HFFc6 (cell line): ENCODE measurements at regions not wholly inside any gene's neighbourhood (a gene's known extent, or its start where the extent isn't known, plus 50 kb on each side); places are given as distances from the start of the nearest gene placed in this dataset.
A peak's percentile ranks its signal among the peaks of the same experiment; 100 is the strongest.
"Not testable (repeated sequence)": the region's sequence is repeated elsewhere in the genome, so short reads cannot be mapped to it uniquely, and the experiment has no call there.

Source experiments
- DNase-seq: peaks from one replicate; pipeline ENCODE4 v3.0.0-alpha.2; 2018
- H3K27ac Mint-ChIP-seq: 2 replicates; pipeline ENCODE4 v1.8.0; 2020; ENCODE audit warnings: mild to moderate bottlenecking, mixed read lengths
- H3K27me3 Mint-ChIP-seq: 2 replicates; pipeline ENCODE4 v1.8.0; 2021; ENCODE audit warnings: mild to moderate bottlenecking, moderate library complexity, mixed read lengths; ENCODE audit not compliant: insufficient read depth
- H3K36me3 Mint-ChIP-seq: 2 replicates; pipeline ENCODE4 v1.8.0; 2021; ENCODE audit warnings: low read depth, mixed read lengths
- H3K4me1 Mint-ChIP-seq: 2 replicates; pipeline ENCODE4 v1.8.0; 2020; ENCODE audit warnings: low read depth, mixed read lengths
- H3K4me3 Mint-ChIP-seq: 2 replicates; pipeline ENCODE4 v1.8.0; 2020; ENCODE audit warnings: mild to moderate bottlenecking, moderate library complexity, mixed read lengths
- H3K9me3 Mint-ChIP-seq: 2 replicates; pipeline ENCODE4 v1.8.0; 2020; ENCODE audit warnings: mild to moderate bottlenecking, mixed read lengths
- CTCF ChIP-seq: fragments of 200-600 bp; sonication (generic); IDR thresholded peaks from 2 replicates; pipeline ENCODE4 v1.5.0; 2021; ENCODE audit warnings: antibody characterized with exemption, mild to moderate bottlenecking

- Mint-ChIP-seq H3K9me3 (no peaks in the 10 kb centered on the region), H3K27ac (no peak overlapping the region), H3K4me3 (no peak overlapping the region), H3K36me3 (no peaks in the 10 kb centered on the region), H3K27me3 (peaks cover 13% of the 10 kb centered on the region), H3K4me1 (no peaks in the 10 kb centered on the region)
- TF ChIP-seq CTCF, result no peak
- DNase-seq, result no peak
These were observed 85.9 kb downstream of the BUD13 start for GRCh38 chr11:116686866-116687265.

DNA sequence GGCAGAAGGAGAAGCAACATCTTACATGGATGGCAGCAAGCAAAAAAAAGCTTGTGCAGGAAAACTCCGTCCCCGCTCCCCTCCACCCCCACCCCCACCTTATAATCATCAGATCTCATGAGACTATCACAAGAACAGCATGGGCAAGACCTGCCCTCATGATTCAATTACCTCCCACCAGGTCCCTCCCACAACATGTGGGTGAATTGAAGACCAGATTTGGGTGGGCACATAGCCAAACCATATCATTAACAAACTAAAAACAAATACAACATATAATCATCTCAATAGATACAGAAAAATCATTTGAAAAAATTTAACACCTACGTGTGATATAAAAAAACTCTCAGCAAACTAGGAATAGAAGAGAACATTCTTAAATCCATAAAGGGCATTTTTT is 88.8 kb downstream of the BUD13 start:
- Mint-ChIP-seq H3K27me3 (peaks cover 13% of the 10 kb centered on the region), H3K27ac (no peak overlapping the region), H3K4me3 (no peak overlapping the region)

GRCh38 chr11:116680349-116681125 is 92.2 kb downstream of the BUD13 start:
- H3K27ac Mint-ChIP-seq, result no peak overlapping the region
- no peaks in the 10 kb centered on the region for H3K9me3 Mint-ChIP-seq
- DNase-seq, result no peak
- H3K27me3 Mint-ChIP-seq, result no peaks in the 10 kb centered on the region; the same call in 1 of the 2 replicates
- H3K4me1 Mint-ChIP-seq, result no peaks in the 10 kb centered on the region
- no peaks in the 10 kb centered on the region for H3K36me3 Mint-ChIP-seq
- no peak overlapping the region for H3K4me3 Mint-ChIP-seq
- TF ChIP-seq CTCF, result peak; percentile 48

More for the DNA sequence above, 88.8 kb downstream of the BUD13 start:
- no peak for DNase-seq
- H3K9me3 Mint-ChIP-seq, result no peaks in the 10 kb centered on the region
- H3K36me3 Mint-ChIP-seq, result no peaks in the 10 kb centered on the region
- TF ChIP-seq CTCF, result no peak
- H3K4me1 Mint-ChIP-seq, result no peaks in the 10 kb centered on the region

GRCh38 chr11:116678887-116679286 is 93.9 kb downstream of the BUD13 start:
- H3K27ac Mint-ChIP-seq, result no peak overlapping the region
- H3K4me1 Mint-ChIP-seq, result no peaks in the 10 kb centered on the region
- no peaks in the 10 kb centered on the region for H3K36me3 Mint-ChIP-seq
- no peaks in the 10 kb centered on the region for H3K9me3 Mint-ChIP-seq
- no peak for TF ChIP-seq CTCF
- DNase-seq, result no peak
- H3K27me3 Mint-ChIP-seq, result no peaks in the 10 kb centered on the region
- H3K4me3 Mint-ChIP-seq, result no peak overlapping the region

DNA sequence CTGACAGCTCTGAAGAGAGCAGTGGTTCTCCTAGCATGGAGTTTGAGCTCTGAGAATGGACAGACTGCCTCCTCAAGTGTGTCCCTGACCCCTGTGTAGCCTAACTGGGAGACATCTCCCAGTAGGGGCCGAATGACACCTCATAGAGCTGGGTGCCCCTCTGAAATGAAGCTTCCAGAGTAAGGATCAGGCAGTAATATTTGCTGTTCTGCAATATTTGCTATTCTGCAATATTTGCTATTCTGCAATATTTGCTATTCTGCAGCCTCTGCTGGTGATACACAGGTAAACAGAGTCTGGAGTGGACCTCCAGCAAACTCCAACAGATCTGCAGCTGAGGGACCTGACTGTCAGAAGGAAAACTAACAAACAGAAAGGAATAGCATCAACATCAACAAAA is 105.5 kb downstream of the BUD13 start:
- not testable (repeated sequence) for H3K36me3 Mint-ChIP-seq, DNase-seq, H3K4me1 Mint-ChIP-seq, H3K4me3 Mint-ChIP-seq, H3K27ac Mint-ChIP-seq, H3K27me3 Mint-ChIP-seq, H3K9me3 Mint-ChIP-seq

GRCh38 chr11:116666673-116667249 is 106.0 kb downstream of the BUD13 start:
- not testable (repeated sequence) for H3K27ac Mint-ChIP-seq, DNase-seq, H3K27me3 Mint-ChIP-seq, H3K4me3 Mint-ChIP-seq, H3K4me1 Mint-ChIP-seq, H3K36me3 Mint-ChIP-seq, H3K9me3 Mint-ChIP-seq
